ENCODE measurements at regions not wholly inside any gene's neighbourhood (a gene's known extent, or its start where the extent isn't known, plus 50 kb on each side); places are given as distances from the start of the nearest gene placed in this dataset.
"Not testable (repeated sequence)": the region's sequence is repeated elsewhere in the genome, so short reads cannot be mapped to it uniquely, and the experiment has no call there.

DNA sequence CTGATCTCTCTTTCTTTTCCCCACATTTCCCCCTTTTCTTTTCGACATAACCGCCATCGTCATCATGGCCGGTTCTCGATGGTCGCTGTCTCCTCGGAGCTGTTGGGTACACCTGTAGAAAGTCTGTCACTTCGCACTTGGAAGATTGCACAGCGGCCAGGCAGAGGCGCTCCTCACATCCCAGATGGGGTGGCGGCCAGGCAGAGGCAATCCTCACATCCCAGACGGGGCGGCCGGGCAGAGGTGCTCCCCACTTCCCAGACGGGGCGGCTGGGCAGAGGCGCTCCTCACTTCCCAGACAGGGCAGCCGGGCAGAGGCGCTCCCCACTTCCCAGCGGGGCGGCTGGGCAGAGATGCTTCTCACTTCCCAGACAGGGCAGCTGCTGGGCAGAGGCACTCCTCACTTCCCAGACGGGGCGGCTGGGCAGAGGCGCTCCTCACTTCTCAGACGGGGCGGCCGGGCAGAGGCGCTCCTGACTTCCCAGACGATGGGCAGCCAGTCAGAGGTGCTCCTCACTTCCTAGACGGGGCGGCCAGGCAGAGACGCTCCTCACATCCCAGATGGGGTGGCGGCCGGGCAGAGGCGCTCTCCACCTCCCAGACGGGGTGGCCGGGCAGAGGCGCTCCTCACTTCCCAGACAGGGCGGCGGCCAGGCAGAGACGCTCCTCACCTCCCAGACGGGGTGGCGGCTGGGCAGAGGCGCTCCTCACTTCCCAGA is 110.7 kb downstream of the C5orf15 start:
- TF ChIP-seq POLR2AphosphoS5 (IDR thresholded peaks at IDR 0.05); CTCF (IDR thresholded peaks at IDR 0.05; ENCODE audit: poor library complexity, severe bottlenecking); REST (IDR thresholded peaks at IDR 0.05; ENCODE audit: borderline replicate concordance); EZH2 (IDR thresholded peaks at IDR 0.05; ENCODE audit: borderline replicate concordance, insufficient read depth, low read length, poor library complexity, severe bottlenecking); MXI1 (conservative IDR thresholded peaks at IDR 0.05; ENCODE audit: poor library complexity, severe bottlenecking); EP300 (conservative IDR thresholded peaks at IDR 0.05; ENCODE audit: poor library complexity, severe bottlenecking); RAD21 (conservative IDR thresholded peaks at IDR 0.05); SMC3 (conservative IDR thresholded peaks at IDR 0.05; ENCODE audit: poor library complexity); TAF1 (IDR thresholded peaks at IDR 0.05; ENCODE audit: low read depth): not testable (repeated sequence)

Measured in neural cell (in vitro differentiated cells).